Prostate gland (tissue), 2 donors: ENCODE measurements at regions not wholly inside any gene's neighbourhood (a gene's known extent, or its start where the extent isn't known, plus 50 kb on each side); places are given as distances from the start of the nearest gene placed in this dataset.

ENCODE experiments used
- DNase-seq: peaks from one replicate; pipeline ENCODE4 v3.0.0-alpha.2; 2019; ENCODE audit warnings: low spot score
- H3K27ac ChIP-seq, 2 donors: fragments of 200-600 bp; sonication (generic); 2 replicates each; pipeline ENCODE4 v1.5.1; 2017 to 2019
- H3K27me3 ChIP-seq: fragments of 200-600 bp; sonication (generic); replicated peaks from 2 replicates; pipeline ENCODE4 v1.5.1; 2019; ENCODE audit not compliant: insufficient read depth
- H3K36me3 ChIP-seq, 2 donors: fragments of 200-600 bp; sonication (generic); 1 replicate in 1 of 2; 2 replicates in 1 of 2; pipeline versions ENCODE4 v1.5.1 to v1.8.1; 2017 to 2019
- H3K4me1 ChIP-seq: fragments of 200-600 bp; sonication (generic); replicated peaks from 2 replicates; pipeline ENCODE4 v1.5.1; 2019
- H3K4me3 ChIP-seq, 2 donors: fragments of 200-600 bp; sonication (generic); 2 replicates each; pipeline ENCODE4 v1.5.1; 2017 to 2019
- H3K9me3 ChIP-seq: fragments of 200-600 bp; sonication (generic); 2 replicates; pipeline ENCODE4 v1.5.1; 2017
- CTCF ChIP-seq, 4 experiments: fragments of 200-600 bp in 2 of 4; fragments of 450-650 bp in 2 of 4; sonication (generic) in 2 of 4; IDR thresholded peaks; 1 replicate in 3 of 4; 2 replicates in 1 of 4; pipeline ENCODE4 v1.5.1; 2016 to 2019; ENCODE audit warnings: antibody characterized with exemption in 4 of 4, mild to moderate bottlenecking in 2 of 4, moderate library complexity in 2 of 4
- POLR2A ChIP-seq: fragments of 450-650 bp; IDR thresholded peaks from one replicate; pipeline ENCODE4 v1.6.1; 2016; ENCODE audit warnings: antibody characterized with exemption, mild to moderate bottlenecking
- POLR2AphosphoS5 ChIP-seq: sonication (generic); formaldehyde crosslinking; IDR thresholded peaks from one replicate; pipeline ENCODE4 v1.6.1; 2017; ENCODE audit warnings: antibody characterized with exemption
- whole genome bisulfite sequencing: methylation state at CpG from one replicate; pipeline ENCODE4 v1.1.5; 2018; 5-methylcytosine and 5-hydroxymethylcytosine counted together
- intact Hi-C: fragments of 100-400 bp; cut with DNase I; formaldehyde crosslinking; loops from one replicate; pipeline ENCODE4 v1.14.2; 2022

GRCh38 chr11:94702481-94702880 lies 65.7 kb upstream of the AMOTL1 start:
- intact Hi-C loops = no loop called here
- TF ChIP-seq POLR2A (no peak), CTCF (IDR thresholded peaks at IDR 0.05) (no peak), POLR2AphosphoS5 (no peak)
- Histone ChIP-seq H3K4me3 (no peak overlapping the region), H3K27me3 (no peaks in the 10 kb centered on the region), H3K36me3 (no peaks in the 10 kb centered on the region), H3K27ac (no peak overlapping the region), H3K9me3 (no peaks in the 10 kb centered on the region), H3K4me1 (no peaks in the 10 kb centered on the region)
- DNase-seq = no peak
- 96% methylated on average over 1 of the region's 1 CpG for WGBS

GRCh38 chr11:94705419-94705818 lies 62.7 kb upstream of the AMOTL1 start:
- Histone ChIP-seq H3K27ac (peak overlapping the region in 1 of 2 donors; percentile 65), H3K27me3 (no peaks in the 10 kb centered on the region), H3K4me3 (no peak overlapping the region), H3K36me3 (no peaks in the 10 kb centered on the region), H3K9me3 (no peaks in the 10 kb centered on the region), H3K4me1 (no peaks in the 10 kb centered on the region)
- no peak for TF ChIP-seq CTCF (IDR thresholded peaks at IDR 0.05)
- TF ChIP-seq POLR2A = no peak
- TF ChIP-seq POLR2AphosphoS5 = no peak
- intact Hi-C loops = no loop called here
- DNase-seq = no peak

GRCh38 chr11:94705891-94706615 lies 62.1 kb upstream of the AMOTL1 start:
- no peaks in the 10 kb centered on the region for H3K4me1 ChIP-seq
- TF ChIP-seq POLR2A = no peak
- no peak for TF ChIP-seq CTCF (IDR thresholded peaks at IDR 0.05)
- peak; percentile 40 for TF ChIP-seq POLR2AphosphoS5
- no peaks in the 10 kb centered on the region for H3K27me3 ChIP-seq
- DNase-seq = peak; percentile 76
- H3K4me3 ChIP-seq = peak overlapping the region; percentile 14 to 16
- 32% methylated on average over 6 of the region's 6 CpGs for WGBS
- peak overlapping the region; percentile 56 to 65 for H3K27ac ChIP-seq
- H3K36me3 ChIP-seq = no peaks in the 10 kb centered on the region
- H3K9me3 ChIP-seq = no peaks in the 10 kb centered on the region
- intact Hi-C loops = no loop called here

- DNase-seq = no peak
- TF ChIP-seq CTCF (IDR thresholded peaks at IDR 0.05) (no peak), POLR2A (no peak), POLR2AphosphoS5 (no peak)
- no peaks in the 10 kb centered on the region for H3K27me3 ChIP-seq
- no peak overlapping the region for H3K4me3 ChIP-seq
- H3K27ac ChIP-seq = no peak overlapping the region
- 77% methylated on average over 4 of the region's 4 CpGs for WGBS
- H3K4me1 ChIP-seq = no peaks in the 10 kb centered on the region
- H3K36me3 ChIP-seq = no peaks in the 10 kb centered on the region
- intact Hi-C loops = no loop called here
- H3K9me3 ChIP-seq = no peaks in the 10 kb centered on the region
Observed at GRCh38 chr11:94708176-94708575, 60.0 kb upstream of the AMOTL1 start.

GRCh38 chr11:94708642-94709041 lies 59.5 kb upstream of the AMOTL1 start:
- Histone ChIP-seq H3K36me3 (no peaks in the 10 kb centered on the region), H3K9me3 (no peaks in the 10 kb centered on the region), H3K27me3 (no peaks in the 10 kb centered on the region), H3K27ac (no peak overlapping the region), H3K4me3 (no peak overlapping the region), H3K4me1 (no peaks in the 10 kb centered on the region)
- peak; percentile 34 for DNase-seq
- intact Hi-C loops = no loop called here
- WGBS = 21% methylated on average over 4 of the region's 4 CpGs
- TF ChIP-seq POLR2A (no peak), POLR2AphosphoS5 (peak; percentile 89)
